Activated CD4-positive, alpha-beta T cell treated with anti-CD3 and anti-CD28 coated beads, Interleukin-2, amount 50 U/mL, for 24 hours (primary cell): ENCODE measurements at regions not wholly inside any gene's neighbourhood (a gene's known extent, or its start where the extent isn't known, plus 50 kb on each side); places are given as distances from the start of the nearest gene placed in this dataset.
"Not testable (repeated sequence)": the region's sequence is repeated elsewhere in the genome, so short reads cannot be mapped to it uniquely, and the experiment has no call there.

ENCODE experiments used
- DNase-seq, 2 donors: peaks; one replicate each; pipeline ENCODE4 v3.0.0-alpha.2; 2020; ENCODE audit warnings: low read depth in 1 of 2, low spot score in 1 of 2

GRCh38 chr11:69948256-69949141, 129.3 kb upstream of the FGF3 start:
- DNase-seq: no peak

DNA sequence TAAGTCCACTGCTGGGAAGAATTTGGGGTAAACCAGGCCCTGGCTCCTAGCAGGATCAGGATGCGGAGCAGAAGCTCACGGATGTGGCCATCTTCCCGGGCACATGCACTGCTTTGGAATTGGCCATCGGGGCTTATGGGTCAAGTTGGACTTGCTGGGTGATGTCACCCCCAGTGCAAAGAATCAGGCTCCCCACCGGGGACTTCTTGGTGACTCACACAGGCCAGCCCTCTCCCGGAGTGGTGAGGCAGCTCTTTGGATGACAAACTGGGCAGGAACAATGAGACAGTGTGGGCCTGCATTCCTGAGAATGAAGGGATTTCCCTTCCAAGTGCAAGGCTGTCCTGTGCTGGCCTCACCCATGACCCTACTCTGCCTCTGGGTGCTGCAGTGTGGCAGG, 128.8 kb upstream of the ANO1 start:
- DNase-seq: no peak

- DNase-seq: no peak
These were observed 128.0 kb upstream of the ANO1 start for GRCh38 chr11:69950120-69950519.

DNA sequence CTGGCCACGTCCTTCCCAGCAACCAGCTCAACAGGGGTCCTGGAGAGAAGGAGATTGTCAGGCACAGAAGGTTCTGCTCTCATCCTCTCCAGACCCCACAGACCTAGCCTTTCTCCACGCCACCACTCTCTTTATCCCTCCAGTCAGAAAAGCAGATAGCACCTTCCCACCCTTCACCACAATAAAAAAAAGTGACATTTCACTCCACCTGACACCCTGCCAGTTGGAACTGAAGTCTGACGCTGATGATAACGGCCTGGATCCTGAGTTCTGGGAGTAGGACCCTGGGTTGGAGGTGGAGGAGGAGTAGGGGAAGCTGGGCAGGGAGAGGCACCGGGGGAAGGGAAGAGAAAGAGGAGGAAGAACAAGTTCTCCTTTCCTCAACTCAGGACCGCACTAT, 127.5 kb upstream of the ANO1 start:
- DNase-seq: no peak

DNA sequence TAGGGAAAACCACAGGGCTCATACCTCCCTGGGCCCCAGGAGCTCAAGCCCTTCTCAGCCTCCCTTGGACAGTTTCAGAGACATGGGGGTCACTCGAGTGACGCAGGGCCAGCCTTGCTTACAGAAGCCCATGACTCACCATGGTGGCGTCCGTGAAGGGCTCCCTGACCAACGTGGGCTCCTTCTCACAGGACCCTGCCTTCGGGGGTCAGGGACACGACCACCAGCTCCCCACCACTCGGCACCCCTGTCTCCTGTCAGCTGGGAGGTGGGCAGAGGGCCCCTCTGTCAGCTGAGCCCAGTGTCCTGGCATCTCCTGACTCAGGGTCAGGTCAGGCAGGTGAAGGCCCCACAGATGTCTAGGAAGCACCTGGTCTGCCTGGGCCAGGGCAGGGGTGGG, 126.3 kb upstream of the ANO1 start:
- no peak for DNase-seq

GRCh38 chr11:69952229-69952975, 125.7 kb upstream of the ANO1 start:
- DNase-seq: not testable (repeated sequence)

DNA sequence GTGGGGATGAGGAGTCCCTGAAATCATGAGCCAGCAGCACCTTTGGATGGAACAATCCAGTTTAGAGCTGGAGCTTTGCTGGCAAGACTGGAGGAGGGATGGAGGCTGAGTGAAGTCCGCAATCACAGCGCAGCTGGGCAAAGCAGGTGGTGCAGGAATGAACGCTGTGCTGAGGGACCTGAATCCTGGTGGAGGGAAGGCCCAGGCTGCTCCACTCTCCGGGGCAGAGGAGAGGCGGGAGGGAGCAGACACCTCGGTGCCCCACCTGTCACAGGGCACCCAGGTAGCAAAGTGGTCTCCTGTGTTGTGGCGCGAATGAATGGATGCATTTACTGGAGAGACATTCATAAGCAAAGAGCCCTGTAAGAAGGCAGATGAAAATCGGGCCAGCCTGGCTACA, 124.8 kb upstream of the ANO1 start:
- no peak for DNase-seq

- DNase-seq: no peak
These were observed 123.4 kb upstream of the ANO1 start for GRCh38 chr11:69954756-69955155.

GRCh38 chr11:69956669-69957190, 121.4 kb upstream of the ANO1 start:
- DNase-seq: no peak

DNA sequence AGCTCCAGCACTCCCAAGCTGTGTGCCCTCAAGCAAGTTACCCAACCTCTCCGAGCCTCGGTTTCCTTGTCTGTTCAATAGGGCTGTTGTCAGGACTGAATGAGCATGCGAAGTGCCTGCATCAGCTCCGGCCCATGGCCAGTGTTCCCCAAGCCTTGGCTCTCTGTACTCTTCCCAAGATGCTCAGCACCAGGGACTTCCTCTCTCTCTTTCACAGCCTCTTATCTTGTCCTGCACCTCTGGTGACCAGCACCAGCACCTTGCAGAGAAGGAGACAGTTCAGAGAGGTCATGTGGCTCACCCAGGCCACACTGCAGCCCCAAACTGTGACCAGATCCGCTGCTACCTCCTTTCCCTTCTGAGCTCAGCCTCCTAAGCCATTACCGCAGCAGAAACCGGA, 120.3 kb upstream of the ANO1 start:
- no peak for DNase-seq

DNA sequence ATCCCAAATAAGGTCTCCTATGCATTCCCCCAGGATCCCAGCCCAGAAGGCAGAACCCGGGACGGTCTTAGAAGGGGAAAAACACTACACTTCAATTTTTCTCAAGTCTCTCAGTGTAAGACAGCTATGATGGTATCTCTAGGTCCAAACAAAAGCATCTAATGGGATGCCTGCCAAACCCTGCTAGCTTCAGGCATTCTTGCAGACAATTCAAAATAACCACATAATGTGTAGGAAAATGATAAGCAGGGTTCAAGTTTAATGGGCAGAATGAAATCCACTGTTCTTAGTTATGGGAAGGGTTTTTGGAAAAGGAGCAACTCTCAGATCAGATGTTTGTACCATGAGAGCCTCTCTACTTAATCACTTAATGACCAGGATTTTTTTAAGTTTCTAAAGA, 119.8 kb upstream of the ANO1 start:
- DNase-seq: no peak

- DNase-seq: no peak
These were observed 118.7 kb upstream of the ANO1 start for GRCh38 chr11:69959461-69959860.

- no peak for DNase-seq
These were observed 116.4 kb upstream of the ANO1 start for GRCh38 chr11:69961738-69962137.

- DNase-seq: no peak
These were observed 116.0 kb upstream of the ANO1 start for GRCh38 chr11:69962152-69962551.

DNA sequence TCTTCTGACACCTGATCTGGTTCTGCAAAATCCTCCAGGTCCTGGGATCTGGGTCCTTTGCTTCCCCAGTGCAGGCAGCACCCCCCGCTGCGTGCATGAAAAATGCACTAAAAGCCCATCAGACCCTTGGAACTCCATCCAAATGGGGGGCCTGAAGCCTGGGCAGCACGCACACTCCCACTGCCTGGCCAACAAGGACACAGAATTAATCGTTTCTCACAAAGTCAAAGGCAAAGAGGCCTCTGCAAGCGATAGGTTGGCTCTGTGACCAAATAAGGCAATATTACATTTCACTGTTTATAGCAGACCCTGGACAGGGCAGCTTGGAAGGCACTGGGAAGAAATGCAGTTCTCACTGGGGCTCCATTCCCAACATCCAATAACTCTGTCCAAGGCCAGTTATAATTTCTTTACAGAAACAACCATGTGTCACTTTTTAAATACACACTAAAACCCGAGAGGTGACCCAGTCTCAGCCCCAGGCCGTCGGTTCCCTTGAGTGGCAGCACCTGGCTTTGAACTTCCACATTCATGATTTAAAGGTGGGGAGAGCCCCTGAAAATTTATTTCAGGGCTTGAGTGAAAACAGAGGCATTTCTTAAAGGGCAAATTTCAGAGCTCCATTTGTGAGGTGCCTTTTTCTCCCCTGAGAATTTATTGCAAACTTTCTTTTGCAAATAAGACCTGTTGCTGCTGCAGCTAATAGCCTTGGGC, 114.4 kb upstream of the ANO1 start:
- no peak for DNase-seq

- no peak for DNase-seq
These were observed 113.9 kb upstream of the ANO1 start for GRCh38 chr11:69964247-69964643.

GRCh38 chr11:69965821-69966582, 112.1 kb upstream of the ANO1 start:
- no peak for DNase-seq

DNA sequence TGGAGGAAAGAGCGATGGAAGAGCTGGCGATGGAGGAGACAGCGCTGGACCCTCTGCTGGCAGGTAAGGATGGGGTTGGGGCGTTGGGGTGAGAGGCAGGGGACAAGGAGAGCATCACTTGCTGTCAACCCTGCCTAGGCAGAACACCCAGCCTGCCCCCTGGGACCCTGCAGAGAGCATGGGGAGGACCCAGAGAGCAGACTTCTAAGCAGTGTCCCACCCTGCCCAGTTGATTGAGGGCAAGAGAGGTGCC, 111.6 kb upstream of the ANO1 start:
- no peak for DNase-seq

DNA sequence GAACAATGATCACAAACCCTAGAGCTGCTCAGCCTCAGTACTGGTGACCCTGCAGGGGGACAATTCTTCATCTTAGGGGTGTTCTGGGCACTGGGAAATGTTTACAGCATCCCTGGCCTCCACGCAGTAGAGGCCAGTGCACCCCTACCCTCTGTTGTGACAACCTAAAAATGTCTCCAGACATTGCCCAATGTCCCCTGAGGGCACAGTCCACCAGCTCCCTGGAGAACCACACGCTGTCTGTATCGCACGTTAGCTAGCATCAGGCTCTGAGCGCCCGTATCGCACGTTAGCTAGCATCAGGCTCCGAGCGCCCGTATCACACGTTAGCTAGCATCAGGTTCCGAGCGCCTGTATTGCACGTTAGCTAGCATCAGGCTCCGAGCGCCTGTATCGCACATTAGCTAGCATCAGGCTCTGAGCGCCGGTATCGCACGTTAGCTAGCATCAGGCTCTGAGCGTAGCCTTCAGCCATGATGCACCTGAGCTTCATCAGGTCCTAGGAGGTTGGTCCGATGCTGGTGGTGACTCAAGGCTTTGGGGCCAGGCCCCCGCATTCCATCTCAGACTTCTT, 111.1 kb upstream of the ANO1 start:
- DNase-seq: no peak

DNA sequence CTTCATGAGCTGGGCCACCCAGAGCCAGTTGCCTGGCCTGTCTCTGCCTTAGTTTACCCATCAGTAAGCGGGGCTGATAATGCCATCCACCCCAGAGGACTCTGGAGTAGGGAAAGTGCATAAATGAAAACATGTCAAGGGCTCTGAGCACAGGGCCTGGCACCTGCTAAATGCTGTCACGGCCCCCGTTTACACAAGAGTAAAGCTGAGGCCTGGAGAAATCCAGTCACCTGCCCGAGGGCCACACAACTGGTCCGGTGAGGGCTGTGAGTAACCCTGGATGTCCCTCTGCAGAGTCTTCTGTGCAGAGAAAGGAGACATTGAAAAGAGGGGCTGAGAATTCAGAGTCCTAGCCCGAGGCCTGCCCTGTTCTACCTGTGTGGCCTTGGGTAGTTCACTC, 110.6 kb upstream of the ANO1 start:
- no peak for DNase-seq
